Loucy (cell line): ENCODE measurements at regions not wholly inside any gene's neighbourhood (a gene's known extent, or its start where the extent isn't known, plus 50 kb on each side); places are given as distances from the start of the nearest gene placed in this dataset.

Experiments
- CTCF ChIP-seq: fragments of 200-600 bp; sonication (generic); conservative IDR thresholded peaks from 2 replicates; pipeline ENCODE4 v1.5.1; 2014; ENCODE audit warnings: mild to moderate bottlenecking, antibody characterized with exemption, low read length
- EZH2phosphoT487 ChIP-seq: fragments of 200-600 bp; IDR thresholded peaks from 2 replicates; pipeline ENCODE4 v1.6.1; 2018; ENCODE audit warnings: antibody characterized with exemption, mild to moderate bottlenecking, moderate library complexity, borderline replicate concordance

- no peak for TF ChIP-seq CTCF
- no peak for TF ChIP-seq EZH2phosphoT487
Measured at GRCh38 chr4:71206763-71207162, 132.1 kb upstream of the SLC4A4 start.
